ENCODE measurements at regions not wholly inside any gene's neighbourhood (a gene's known extent, or its start where the extent isn't known, plus 50 kb on each side); places are given as distances from the start of the nearest gene placed in this dataset.

- no peak for DNase-seq
Observed at GRCh38 chr4:16993956-16994840, 95.8 kb upstream of the LDB2 start.

- no peak for DNase-seq
Observed at GRCh38 chr4:16992566-16993225, 94.3 kb upstream of the LDB2 start.

DNA sequence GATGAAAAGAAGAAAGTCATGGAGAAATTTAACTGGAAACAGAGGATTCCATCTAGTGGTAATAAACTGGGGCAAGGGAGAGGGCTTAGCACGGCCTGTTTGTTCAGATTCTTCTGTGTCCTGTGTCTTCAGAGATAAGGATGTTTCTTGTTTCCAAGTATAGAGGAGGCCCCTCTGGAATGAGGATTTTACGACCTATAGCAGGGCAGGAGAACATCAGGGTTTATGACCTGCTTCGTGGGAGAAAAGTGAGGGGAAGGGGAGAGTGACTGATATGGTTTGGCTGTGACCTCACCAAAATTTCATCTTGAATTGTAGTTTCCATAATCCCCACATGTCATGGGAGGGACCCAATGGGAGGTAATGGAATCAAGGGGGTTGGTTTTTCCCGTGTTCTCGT, 93.0 kb upstream of the LDB2 start:
- no peak for DNase-seq

GRCh38 chr4:16989371-16989770, 90.9 kb upstream of the LDB2 start:
- no peak for DNase-seq

DNA sequence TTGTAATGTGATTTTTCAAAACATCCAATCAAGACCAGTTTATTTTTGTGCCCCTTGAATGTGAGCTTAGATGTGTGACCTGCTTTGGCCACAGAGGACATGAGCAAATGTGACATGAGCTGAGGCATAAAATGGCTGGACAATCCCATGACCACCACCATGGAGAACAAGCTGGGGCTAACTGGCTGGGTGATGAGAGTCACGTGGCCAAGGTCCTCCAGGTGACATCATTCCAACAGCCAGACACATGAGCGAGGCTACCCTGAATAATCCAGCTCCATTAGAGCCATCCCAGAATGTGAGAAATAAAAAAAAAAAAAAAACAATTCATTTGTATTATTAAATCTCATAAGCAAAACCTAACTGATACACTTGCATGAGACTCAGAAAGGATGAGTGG, 90.4 kb upstream of the LDB2 start:
- DNase-seq: no peak

DNA sequence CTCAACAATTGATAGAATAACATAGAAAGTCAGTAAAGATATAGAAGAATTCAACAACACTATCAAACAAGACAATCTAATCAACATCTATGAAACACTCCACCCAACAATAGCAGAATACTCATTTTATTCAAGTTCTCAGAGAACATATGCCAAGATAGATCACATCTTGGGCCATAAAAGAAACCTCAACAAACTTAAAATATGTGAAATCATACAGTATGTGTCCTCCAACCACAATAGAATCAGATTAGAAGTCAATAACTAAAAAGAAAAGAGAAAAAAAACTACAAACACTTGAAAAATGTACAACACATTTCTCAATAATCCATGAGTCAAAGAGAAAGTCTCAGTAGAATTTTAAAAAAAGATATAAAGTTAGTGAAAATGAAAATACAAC, 78.6 kb upstream of the LDB2 start:
- no peak for DNase-seq

DNA sequence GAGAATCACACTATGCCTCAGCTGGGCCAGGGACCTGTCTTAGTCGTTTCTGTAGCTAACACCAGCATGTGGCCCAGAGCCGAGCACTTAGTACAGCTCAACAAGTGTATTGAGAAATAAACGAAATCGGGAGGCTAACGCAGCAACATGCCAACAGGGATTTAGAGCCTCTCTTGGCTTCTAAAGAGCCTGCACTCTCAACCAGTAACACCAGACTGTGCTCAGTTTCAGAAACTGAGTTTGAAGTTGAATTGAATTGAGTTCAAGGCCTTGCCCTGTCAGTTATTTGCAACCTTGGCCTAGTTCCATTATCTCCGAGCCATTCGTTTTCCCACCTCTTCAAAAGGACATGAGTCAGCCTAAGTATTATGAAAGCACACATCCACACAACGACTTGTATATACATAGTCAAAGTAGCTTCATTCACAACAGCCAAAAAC, 71.3 kb upstream of the LDB2 start:
- DNase-seq: no peak

DNA sequence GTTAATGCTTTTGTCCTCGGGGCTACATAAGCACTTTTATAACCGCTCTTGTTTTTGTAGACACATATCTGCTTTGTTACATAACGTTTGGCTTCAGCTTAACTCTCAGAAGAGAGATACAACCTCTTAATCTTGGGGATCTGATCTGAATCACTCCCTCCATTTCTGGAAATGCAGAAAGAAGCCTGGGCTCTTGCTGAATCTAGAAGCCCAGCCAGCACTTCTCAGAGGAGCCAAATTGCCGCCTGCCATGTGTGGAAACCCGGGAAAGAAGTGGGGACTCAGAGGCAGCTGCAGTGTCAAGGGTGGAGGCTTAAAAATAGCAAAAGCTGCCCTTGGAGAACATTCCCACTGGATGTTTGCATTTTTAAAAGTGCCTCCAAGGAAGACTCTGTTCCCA, 69.3 kb upstream of the LDB2 start:
- DNase-seq: no peak

- DNase-seq: no peak
Observed at GRCh38 chr4:16959305-16959704, 60.9 kb upstream of the LDB2 start.

DNA sequence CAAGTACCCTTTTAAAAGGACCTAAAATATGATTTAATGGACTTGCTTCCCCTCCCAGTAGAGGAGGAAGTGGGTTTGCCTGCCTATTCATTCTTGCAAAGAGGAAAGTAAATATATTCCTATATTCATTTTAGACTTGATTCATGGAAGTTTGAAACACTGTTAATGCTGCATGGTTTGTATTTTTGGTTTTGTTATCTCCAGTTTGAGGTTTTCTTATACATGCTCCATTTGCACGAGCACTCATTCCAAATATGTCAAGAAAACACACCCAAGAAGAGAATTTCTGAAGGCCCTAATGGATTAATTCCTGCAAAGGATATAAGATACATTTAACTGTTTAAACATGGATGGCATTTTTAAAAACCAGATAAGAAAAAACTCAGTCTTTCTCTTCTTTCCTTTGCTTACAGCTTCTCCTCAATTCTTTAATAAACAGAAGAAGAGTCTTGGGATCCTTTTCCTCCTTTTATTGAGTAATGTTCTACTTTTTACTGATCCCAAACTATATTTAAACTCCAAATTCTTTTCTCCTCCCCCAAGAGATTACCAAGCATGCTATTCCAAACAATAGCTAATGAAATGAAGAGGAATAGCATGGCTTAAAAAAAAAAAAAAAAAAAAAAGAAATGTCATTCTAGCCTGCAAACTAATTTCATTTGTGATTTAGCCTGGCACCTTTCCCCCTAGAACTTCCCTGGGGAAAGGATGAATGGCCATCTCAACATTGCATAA, 54.6 kb upstream of the LDB2 start:
- no peak for DNase-seq

- DNase-seq: no peak
Observed at GRCh38 chr4:16952462-16952871, 54.0 kb upstream of the LDB2 start.
